Neuronal stem cell (in vitro differentiated cells): ENCODE measurements at regions not wholly inside any gene's neighbourhood (a gene's known extent, or its start where the extent isn't known, plus 50 kb on each side); places are given as distances from the start of the nearest gene placed in this dataset.

Source experiments
- DNase-seq: peaks from one replicate; pipeline ENCODE4 v3.0.0-alpha.2; 2013; ENCODE audit warnings: low spot score
- H2AFZ ChIP-seq: one replicate; pipeline ENCODE4 v1.6.1; 2013; ENCODE audit warnings: mild to moderate bottlenecking, low read length, inconsistent platforms
- H2AK5ac ChIP-seq: 2 replicates; pipeline ENCODE4 v1.6.1; 2013; ENCODE audit warnings: low read depth, mild to moderate bottlenecking, inconsistent platforms, low read length, moderate library complexity, mixed read lengths
- H2BK120ac ChIP-seq: 2 replicates; pipeline ENCODE4 v1.6.1; 2013; ENCODE audit warnings: low read depth, mild to moderate bottlenecking, inconsistent platforms, low read length, moderate library complexity, mixed read lengths
- H2BK12ac ChIP-seq: one replicate; pipeline ENCODE4 v1.6.1; 2013; ENCODE audit warnings: low read length, inconsistent platforms
- H2BK15ac ChIP-seq: 2 replicates; pipeline ENCODE4 v1.6.1; 2013; ENCODE audit warnings: mild to moderate bottlenecking, low read length, inconsistent platforms, mixed read lengths
- H2BK5ac ChIP-seq: one replicate; pipeline ENCODE4 v1.6.1; 2013; ENCODE audit warnings: inconsistent platforms, mild to moderate bottlenecking, low read length, moderate library complexity
- H3K14ac ChIP-seq: one replicate; pipeline ENCODE4 v1.6.1; 2013; ENCODE audit warnings: low read length, inconsistent platforms
- H3K18ac ChIP-seq: 2 replicates; pipeline ENCODE4 v1.6.1; 2013; ENCODE audit warnings: low read length, inconsistent platforms
- H3K23ac ChIP-seq: 2 replicates; pipeline ENCODE4 v1.6.1; 2013; ENCODE audit warnings: low read depth, mild to moderate bottlenecking, mixed read lengths, low read length, inconsistent platforms; ENCODE audit not compliant: poor library complexity
- H3K27ac ChIP-seq: replicated peaks from 3 replicates; pipeline ENCODE4 v1.5.1; 2013; ENCODE audit warnings: low read length, inconsistent platforms
- H3K27me3 ChIP-seq, 3 experiments: 2 replicates each; pipeline ENCODE4 v1.6.1; 2013; ENCODE audit warnings: low read length in 3 of 3, mild to moderate bottlenecking in 2 of 3, inconsistent platforms in 1 of 3, low read depth in 1 of 3, mixed read lengths in 1 of 3, moderate library complexity in 1 of 3; ENCODE audit not compliant: control insufficient read depth in 3 of 3, insufficient read depth in 3 of 3
- H3K36me3 ChIP-seq, 2 donors: replicated peaks in 1 of 2; 2 replicates each; pipeline ENCODE4 v1.6.1; 2013; ENCODE audit warnings: low read length in 2 of 2; ENCODE audit not compliant: control insufficient read depth in 2 of 2, insufficient read depth in 2 of 2
- H3K4ac ChIP-seq: 2 replicates; pipeline ENCODE4 v1.6.1; 2013; ENCODE audit warnings: inconsistent platforms, mild to moderate bottlenecking, low read length, moderate library complexity
- H3K4me1 ChIP-seq, 2 donors: 1 replicate in 1 of 2; 2 replicates in 1 of 2; pipeline ENCODE4 v1.6.1; 2013; ENCODE audit warnings: low read length in 2 of 2, low read depth in 1 of 2; ENCODE audit not compliant: control insufficient read depth in 2 of 2, insufficient read depth in 1 of 2
- H3K4me2 ChIP-seq: one replicate; pipeline ENCODE4 v1.6.1; 2013; ENCODE audit warnings: mild to moderate bottlenecking, low read length, inconsistent platforms; ENCODE audit not compliant: insufficient read depth, poor library complexity, severe bottlenecking
- H3K4me3 ChIP-seq, 2 donors: 2 replicates each; pipeline ENCODE4 v1.5.1; 2013; ENCODE audit warnings: low read length in 2 of 2, mild to moderate bottlenecking in 2 of 2, inconsistent platforms in 1 of 2, moderate library complexity in 1 of 2
- H3K79me1 ChIP-seq: one replicate; pipeline ENCODE4 v1.6.1; 2013; ENCODE audit warnings: low read depth, mild to moderate bottlenecking, inconsistent platforms, low read length, moderate library complexity
- H3K9ac ChIP-seq: one replicate; pipeline ENCODE4 v1.6.1; 2013; ENCODE audit warnings: mild to moderate bottlenecking, low read depth, low read length, inconsistent platforms; ENCODE audit not compliant: poor library complexity
- H3K9me3 ChIP-seq, 2 donors: replicated peaks in 1 of 2; 2 replicates each; pipeline versions ENCODE3 to v1.6.1; 2013; ENCODE audit warnings: low read length in 2 of 2, mild to moderate bottlenecking in 2 of 2, inconsistent platforms in 1 of 2, low read depth in 1 of 2, mixed read lengths in 1 of 2, moderate library complexity in 1 of 2; ENCODE audit not compliant: control insufficient read depth in 2 of 2, insufficient read depth in 1 of 2
- H4K8ac ChIP-seq: one replicate; pipeline ENCODE4 v1.6.1; 2013; ENCODE audit warnings: low read depth, mild to moderate bottlenecking, inconsistent platforms, low read length, moderate library complexity
- H4K91ac ChIP-seq: one replicate; pipeline ENCODE4 v1.6.1; 2013; ENCODE audit warnings: low read length, low read depth, mild to moderate bottlenecking, inconsistent platforms; ENCODE audit not compliant: poor library complexity
- WGBS, 2 donors: extraction: QIAGEN DNeasy Blood & Tissue Kit; methylation state at CpG; one replicate each; pipeline ENCODE4 v1.1.7; 2013; ENCODE audit warnings: missing lambda C conversion rate in 2 of 2, mixed read lengths in 1 of 2; ENCODE audit not compliant: insufficient read length in 2 of 2, insufficient replicate concordance in 1 of 2; ENCODE audit errors: extremely low coverage in 2 of 2; 5-methylcytosine and 5-hydroxymethylcytosine counted together

GRCh38 chr10:37436357-37436756, 311.0 kb downstream of the ANKRD30A start:
- H3K27ac ChIP-seq: no peak overlapping the region
- no peak overlapping the region for H3K4ac ChIP-seq
- H2AK5ac ChIP-seq: no peak overlapping the region
- no peak overlapping the region for H2BK15ac ChIP-seq
- H2AFZ ChIP-seq: no peak overlapping the region
- H2BK120ac ChIP-seq: no peak overlapping the region
- H3K79me1 ChIP-seq: no peaks in the 10 kb centered on the region
- H4K91ac ChIP-seq: no peak overlapping the region
- H3K4me2 ChIP-seq: no peak overlapping the region
- H3K9me3 ChIP-seq: peaks cover 0 to 11% of the 10 kb centered on the region in 2 donors
- no peak overlapping the region for H4K8ac ChIP-seq
- WGBS, 2 donors: no CpG with 5 or more reads among the region's 2 CpGs
- no peak overlapping the region for H2BK12ac ChIP-seq
- H2BK5ac ChIP-seq: no peak overlapping the region
- H3K18ac ChIP-seq: no peak overlapping the region
- DNase-seq: no peak
- H3K14ac ChIP-seq: no peak overlapping the region
- no peaks in the 10 kb centered on the region for H3K27me3 ChIP-seq
- H3K9ac ChIP-seq: no peak overlapping the region
- H3K4me3 ChIP-seq: no peak overlapping the region
- no peaks in the 10 kb centered on the region for H3K4me1 ChIP-seq
- no peaks in the 10 kb centered on the region for H3K36me3 ChIP-seq
- H3K23ac ChIP-seq: no peak overlapping the region

GRCh38 chr10:37434091-37434490, 308.7 kb downstream of the ANKRD30A start:
- H3K23ac ChIP-seq: no peak overlapping the region
- no peak overlapping the region for H2AFZ ChIP-seq
- H2AK5ac ChIP-seq: no peak overlapping the region
- no peak overlapping the region for H2BK15ac ChIP-seq
- no peak overlapping the region for H4K8ac ChIP-seq
- no peak overlapping the region for H2BK120ac ChIP-seq
- H4K91ac ChIP-seq: no peak overlapping the region
- H2BK12ac ChIP-seq: no peak overlapping the region
- no peak overlapping the region for H3K18ac ChIP-seq
- H2BK5ac ChIP-seq: no peak overlapping the region
- H3K4me3 ChIP-seq: no peak overlapping the region
- no peak overlapping the region for H3K9ac ChIP-seq
- no peak overlapping the region for H3K4ac ChIP-seq
- no CpG with 5 or more reads among the region's 2 CpGs for WGBS, 2 donors
- H3K27me3 ChIP-seq: no peaks in the 10 kb centered on the region
- H3K27ac ChIP-seq: no peak overlapping the region
- H3K79me1 ChIP-seq: no peaks in the 10 kb centered on the region
- no peak for DNase-seq
- H3K9me3 ChIP-seq: peaks cover 0 to 13% of the 10 kb centered on the region in 2 donors
- no peaks in the 10 kb centered on the region for H3K36me3 ChIP-seq
- H3K4me2 ChIP-seq: no peak overlapping the region
- no peaks in the 10 kb centered on the region for H3K4me1 ChIP-seq
- no peak overlapping the region for H3K14ac ChIP-seq
